ENCODE measurements at regions not wholly inside any gene's neighbourhood (a gene's known extent, or its start where the extent isn't known, plus 50 kb on each side); places are given as distances from the start of the nearest gene placed in this dataset.
"Not testable (repeated sequence)": the region's sequence is repeated elsewhere in the genome, so short reads cannot be mapped to it uniquely, and the experiment has no call there.

GRCh38 chr6:130700397-130700796, 126.8 kb upstream of the SMLR1 start:
- DNase-seq (ENCODE audit: low read depth, low spot score) = no peak
- Histone ChIP-seq H3K9me3 (ENCODE audit: low read depth, low read length) (no peaks in the 10 kb centered on the region), H3K9ac (ENCODE audit: insufficient read length) (no peak overlapping the region), H3K36me3 (ENCODE audit: insufficient read depth, low read length) (no peaks in the 10 kb centered on the region), H3K27ac (no peak overlapping the region), H3K4me3 (no peak overlapping the region)
- TF ChIP-seq FOXP2 (optimal IDR thresholded peaks at IDR 0.05; ENCODE audit: control extremely low read depth, extremely low read length, insufficient read depth) (no peak), EZH2 (IDR thresholded peaks at IDR 0.05) (no peak), POLR2AphosphoS5 (IDR thresholded peaks at IDR 0.05; ENCODE audit: borderline replicate concordance, low read depth, low read length) (no peak)

DNA sequence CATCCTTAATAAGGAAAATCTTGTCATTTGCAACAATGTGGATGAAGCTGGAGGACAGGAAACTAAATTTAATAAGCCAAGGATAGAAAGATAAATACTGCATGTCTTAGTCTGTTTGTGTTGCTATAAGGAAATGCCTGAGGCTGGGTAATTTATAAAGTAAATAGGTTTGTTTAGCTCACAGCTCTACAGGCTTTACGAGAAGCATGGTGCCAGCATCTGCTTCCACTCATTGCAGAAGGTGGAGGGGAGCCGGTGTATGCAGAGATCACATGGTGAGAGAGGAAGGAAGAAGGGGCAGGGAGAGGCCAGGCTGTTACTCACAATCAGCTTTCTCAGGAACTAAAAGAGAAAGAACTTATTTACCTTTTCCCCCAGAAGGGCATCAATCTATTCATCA, 118.9 kb upstream of the SMLR1 start:
- peak; percentile 84 for DNase-seq (ENCODE audit: low read depth, low spot score)
- peak overlapping the region; percentile 83 for H3K27ac ChIP-seq
- TF ChIP-seq POLR2AphosphoS5 (IDR thresholded peaks at IDR 0.05; ENCODE audit: borderline replicate concordance, low read depth, low read length) = peak; percentile 38; the same call in 1 of the 2 replicates
- TF ChIP-seq EZH2 (IDR thresholded peaks at IDR 0.05) = no peak
- peak; percentile 84 for TF ChIP-seq FOXP2 (optimal IDR thresholded peaks at IDR 0.05; ENCODE audit: control extremely low read depth, extremely low read length, insufficient read depth)
- H3K36me3 ChIP-seq (ENCODE audit: insufficient read depth, low read length) = no peaks in the 10 kb centered on the region
- H3K9me3 ChIP-seq (ENCODE audit: low read depth, low read length) = no peaks in the 10 kb centered on the region
- H3K9ac ChIP-seq (ENCODE audit: insufficient read length) = no peak overlapping the region
- peak overlapping the region; percentile 43; the same call in 1 of the 2 replicates for H3K4me3 ChIP-seq

DNA sequence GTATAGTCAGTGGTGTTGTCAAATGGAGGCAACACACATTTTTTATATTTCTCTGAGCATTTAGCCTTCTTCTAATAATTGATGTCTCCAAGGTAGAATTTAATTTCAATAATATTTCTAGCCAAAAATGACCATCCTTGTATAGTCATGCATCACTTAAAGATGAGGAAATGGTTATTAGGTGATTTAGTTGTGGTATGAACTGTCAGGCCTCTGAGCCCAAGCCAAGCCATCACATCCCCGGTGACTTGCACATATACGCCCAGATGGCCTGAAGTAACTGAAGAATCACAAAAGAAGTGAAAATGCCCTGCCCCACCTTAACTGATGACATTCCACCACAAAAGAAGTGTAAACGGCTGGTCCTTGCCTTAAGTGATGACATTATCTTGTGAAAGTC, 115.6 kb upstream of the SMLR1 start:
- not testable (repeated sequence) for H3K9ac ChIP-seq (ENCODE audit: insufficient read length); DNase-seq (ENCODE audit: low read depth, low spot score); H3K27ac ChIP-seq; H3K9me3 ChIP-seq (ENCODE audit: low read depth, low read length); H3K36me3 ChIP-seq (ENCODE audit: insufficient read depth, low read length); H3K4me3 ChIP-seq

GRCh38 chr6:130713144-130713543, 114.1 kb upstream of the SMLR1 start:
- Histone ChIP-seq H3K36me3 (ENCODE audit: insufficient read depth, low read length) (no peaks in the 10 kb centered on the region), H3K27ac (no peak overlapping the region), H3K4me3 (no peak overlapping the region), H3K9me3 (ENCODE audit: low read depth, low read length) (no peaks in the 10 kb centered on the region), H3K9ac (ENCODE audit: insufficient read length) (no peak overlapping the region)
- DNase-seq (ENCODE audit: low read depth, low spot score) = no peak
- TF ChIP-seq FOXP2 (optimal IDR thresholded peaks at IDR 0.05; ENCODE audit: control extremely low read depth, extremely low read length, insufficient read depth) (no peak), POLR2AphosphoS5 (IDR thresholded peaks at IDR 0.05; ENCODE audit: borderline replicate concordance, low read depth, low read length) (no peak), EZH2 (IDR thresholded peaks at IDR 0.05) (no peak)

GRCh38 chr6:130715058-130715457, 112.1 kb upstream of the SMLR1 start:
- no peak for DNase-seq (ENCODE audit: low read depth, low spot score)
- Histone ChIP-seq H3K9ac (ENCODE audit: insufficient read length) (no peak overlapping the region), H3K36me3 (ENCODE audit: insufficient read depth, low read length) (no peaks in the 10 kb centered on the region), H3K4me3 (no peak overlapping the region), H3K9me3 (ENCODE audit: low read depth, low read length) (no peaks in the 10 kb centered on the region), H3K27ac (no peak overlapping the region)
- TF ChIP-seq EZH2 (IDR thresholded peaks at IDR 0.05) = no peak
- TF ChIP-seq FOXP2 (optimal IDR thresholded peaks at IDR 0.05; ENCODE audit: control extremely low read depth, extremely low read length, insufficient read depth) = no peak
- no peak for TF ChIP-seq POLR2AphosphoS5 (IDR thresholded peaks at IDR 0.05; ENCODE audit: borderline replicate concordance, low read depth, low read length)

- no peak for DNase-seq (ENCODE audit: low read depth, low spot score)
- Histone ChIP-seq H3K9me3 (ENCODE audit: low read depth, low read length) (no peaks in the 10 kb centered on the region), H3K27ac (no peak overlapping the region), H3K36me3 (ENCODE audit: insufficient read depth, low read length) (no peaks in the 10 kb centered on the region), H3K9ac (ENCODE audit: insufficient read length) (no peak overlapping the region), H3K4me3 (no peak overlapping the region)
- TF ChIP-seq POLR2AphosphoS5 (IDR thresholded peaks at IDR 0.05; ENCODE audit: borderline replicate concordance, low read depth, low read length) (no peak), EZH2 (IDR thresholded peaks at IDR 0.05) (no peak), FOXP2 (optimal IDR thresholded peaks at IDR 0.05; ENCODE audit: control extremely low read depth, extremely low read length, insufficient read depth) (no peak)
Observed at GRCh38 chr6:130716466-130716865, 110.7 kb upstream of the SMLR1 start.

- no peak for DNase-seq (ENCODE audit: low read depth, low spot score)
- H3K9ac ChIP-seq (ENCODE audit: insufficient read length) = no peak overlapping the region
- no peak overlapping the region for H3K4me3 ChIP-seq
- H3K9me3 ChIP-seq (ENCODE audit: low read depth, low read length) = no peaks in the 10 kb centered on the region
- H3K36me3 ChIP-seq (ENCODE audit: insufficient read depth, low read length) = no peaks in the 10 kb centered on the region
- no peak for TF ChIP-seq EZH2 (IDR thresholded peaks at IDR 0.05)
- no peak for TF ChIP-seq FOXP2 (optimal IDR thresholded peaks at IDR 0.05; ENCODE audit: control extremely low read depth, extremely low read length, insufficient read depth)
- TF ChIP-seq POLR2AphosphoS5 (IDR thresholded peaks at IDR 0.05; ENCODE audit: borderline replicate concordance, low read depth, low read length) = no peak
- no peak overlapping the region for H3K27ac ChIP-seq
Observed at GRCh38 chr6:130717657-130718056, 109.5 kb upstream of the SMLR1 start.

DNA sequence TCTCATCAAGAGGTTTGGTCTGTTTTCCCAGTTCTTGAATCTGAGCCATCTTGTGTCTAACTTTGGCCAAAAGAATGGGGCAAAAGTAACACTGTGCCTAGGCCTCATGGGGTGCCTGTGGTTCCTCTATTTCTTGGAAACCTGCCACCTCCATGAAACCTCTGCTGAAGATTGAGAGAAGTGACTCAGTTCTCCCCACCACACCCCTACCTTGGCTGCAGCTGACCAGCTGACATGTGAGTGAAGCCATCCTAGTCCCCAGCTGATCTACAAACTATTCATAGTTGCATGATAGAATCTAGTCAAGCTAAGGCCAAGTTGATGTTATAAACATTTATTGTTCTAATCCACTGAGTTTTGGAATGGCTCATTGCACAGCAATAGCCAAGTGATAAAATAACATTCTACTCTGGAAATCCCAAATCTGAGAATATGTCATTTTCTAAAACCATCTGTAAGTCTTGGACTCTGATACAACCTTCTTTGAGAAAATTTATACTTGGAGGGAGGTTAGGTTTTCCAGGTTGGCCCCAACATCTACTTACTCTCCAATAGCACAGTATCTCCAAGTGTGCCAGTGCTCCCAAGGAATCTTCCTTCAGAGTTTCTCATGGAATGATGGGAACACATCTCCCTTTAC, 107.0 kb upstream of the SMLR1 start:
- Histone ChIP-seq H3K4me3 (no peak overlapping the region), H3K9me3 (ENCODE audit: low read depth, low read length) (no peaks in the 10 kb centered on the region), H3K36me3 (ENCODE audit: insufficient read depth, low read length) (no peaks in the 10 kb centered on the region), H3K9ac (ENCODE audit: insufficient read length) (no peak overlapping the region), H3K27ac (no peak overlapping the region)
- no peak for DNase-seq (ENCODE audit: low read depth, low spot score)
- no peak for TF ChIP-seq POLR2AphosphoS5 (IDR thresholded peaks at IDR 0.05; ENCODE audit: borderline replicate concordance, low read depth, low read length)
- TF ChIP-seq FOXP2 (optimal IDR thresholded peaks at IDR 0.05; ENCODE audit: control extremely low read depth, extremely low read length, insufficient read depth) = no peak

GRCh38 chr6:130724089-130724488, 103.1 kb upstream of the SMLR1 start:
- no peak overlapping the region for H3K4me3 ChIP-seq
- no peak overlapping the region for H3K27ac ChIP-seq
- H3K9ac ChIP-seq (ENCODE audit: insufficient read length) = no peak overlapping the region
- no peak for DNase-seq (ENCODE audit: low read depth, low spot score)
- TF ChIP-seq FOXP2 (optimal IDR thresholded peaks at IDR 0.05; ENCODE audit: control extremely low read depth, extremely low read length, insufficient read depth) (no peak), EZH2 (IDR thresholded peaks at IDR 0.05) (no peak), POLR2AphosphoS5 (IDR thresholded peaks at IDR 0.05; ENCODE audit: borderline replicate concordance, low read depth, low read length) (no peak)
- no peaks in the 10 kb centered on the region for H3K9me3 ChIP-seq (ENCODE audit: low read depth, low read length)
- no peaks in the 10 kb centered on the region for H3K36me3 ChIP-seq (ENCODE audit: insufficient read depth, low read length)
